Activated CD4-positive, alpha-beta T cell treated with anti-CD3 and anti-CD28 coated beads, Interleukin-2, amount 50 U/mL, for 1 hour (primary cell): ENCODE measurements at regions not wholly inside any gene's neighbourhood (a gene's known extent, or its start where the extent isn't known, plus 50 kb on each side); places are given as distances from the start of the nearest gene placed in this dataset.

Source experiments
- DNase-seq: peaks from one replicate; pipeline ENCODE4 v3.0.0-alpha.2; 2020

- no peak for DNase-seq
These were observed 80.1 kb downstream of the IRF2BPL start for GRCh38 chr14:76948213-76948947.

- DNase-seq, result no peak
These were observed 80.7 kb downstream of the IRF2BPL start for GRCh38 chr14:76947838-76948184.

DNA sequence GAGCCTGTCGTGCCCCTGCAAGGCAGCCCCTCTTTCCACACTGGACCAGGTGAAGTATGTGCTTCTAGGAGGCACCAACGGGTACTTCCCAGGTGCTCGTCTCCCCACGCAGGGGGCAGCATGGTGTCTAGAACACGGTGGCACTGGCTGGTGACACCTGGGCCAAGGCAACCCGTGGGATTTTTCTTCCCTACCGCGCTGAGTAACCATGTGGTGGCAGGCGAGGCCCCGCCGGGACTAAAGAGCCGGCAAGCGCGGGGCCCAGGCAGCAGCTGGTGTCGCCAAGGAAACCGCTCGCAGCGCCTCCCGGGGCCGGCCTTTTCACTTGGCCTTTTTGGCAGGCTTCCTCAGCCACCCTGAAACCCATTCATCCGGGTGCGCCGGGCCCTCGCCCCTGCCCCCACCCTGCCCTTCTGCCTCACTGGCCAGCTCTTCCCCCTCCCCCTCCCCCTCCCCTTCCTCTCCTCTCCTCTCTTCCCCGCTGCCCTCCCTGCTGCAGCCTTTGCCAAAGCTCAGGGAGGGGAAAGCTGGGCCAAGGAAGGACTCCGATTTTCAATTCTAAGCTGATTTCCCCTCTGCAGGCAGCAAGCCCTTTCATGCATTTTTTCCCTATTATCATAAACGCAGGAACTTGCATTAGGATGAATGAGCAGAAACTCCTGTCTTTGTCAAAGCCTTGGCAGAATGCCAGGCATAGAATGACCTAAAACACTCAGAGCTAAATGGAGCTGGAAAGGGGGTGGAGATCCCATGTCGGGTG lies 81.2 kb downstream of the IRF2BPL start:
- DNase-seq, result peak; percentile 76

DNA sequence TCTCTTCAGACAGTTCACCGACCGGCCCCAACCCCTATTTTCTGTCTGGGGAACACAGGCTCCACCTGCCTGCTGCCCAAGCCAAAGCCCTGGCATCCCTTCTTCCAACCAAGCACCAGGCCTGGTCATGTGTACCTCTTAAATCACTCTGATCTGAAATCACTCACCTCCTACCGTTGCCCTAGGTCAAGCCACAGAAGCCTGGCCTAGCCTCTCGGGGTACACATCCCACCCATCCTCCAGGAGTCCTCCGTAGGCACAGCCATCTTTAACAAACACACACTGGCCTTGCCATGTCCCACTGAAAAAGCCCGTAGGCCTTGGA lies 81.8 kb downstream of the IRF2BPL start:
- no peak for DNase-seq

- DNase-seq, result no peak
These were observed 85.4 kb downstream of the IRF2BPL start for GRCh38 chr14:76943072-76943471.

DNA sequence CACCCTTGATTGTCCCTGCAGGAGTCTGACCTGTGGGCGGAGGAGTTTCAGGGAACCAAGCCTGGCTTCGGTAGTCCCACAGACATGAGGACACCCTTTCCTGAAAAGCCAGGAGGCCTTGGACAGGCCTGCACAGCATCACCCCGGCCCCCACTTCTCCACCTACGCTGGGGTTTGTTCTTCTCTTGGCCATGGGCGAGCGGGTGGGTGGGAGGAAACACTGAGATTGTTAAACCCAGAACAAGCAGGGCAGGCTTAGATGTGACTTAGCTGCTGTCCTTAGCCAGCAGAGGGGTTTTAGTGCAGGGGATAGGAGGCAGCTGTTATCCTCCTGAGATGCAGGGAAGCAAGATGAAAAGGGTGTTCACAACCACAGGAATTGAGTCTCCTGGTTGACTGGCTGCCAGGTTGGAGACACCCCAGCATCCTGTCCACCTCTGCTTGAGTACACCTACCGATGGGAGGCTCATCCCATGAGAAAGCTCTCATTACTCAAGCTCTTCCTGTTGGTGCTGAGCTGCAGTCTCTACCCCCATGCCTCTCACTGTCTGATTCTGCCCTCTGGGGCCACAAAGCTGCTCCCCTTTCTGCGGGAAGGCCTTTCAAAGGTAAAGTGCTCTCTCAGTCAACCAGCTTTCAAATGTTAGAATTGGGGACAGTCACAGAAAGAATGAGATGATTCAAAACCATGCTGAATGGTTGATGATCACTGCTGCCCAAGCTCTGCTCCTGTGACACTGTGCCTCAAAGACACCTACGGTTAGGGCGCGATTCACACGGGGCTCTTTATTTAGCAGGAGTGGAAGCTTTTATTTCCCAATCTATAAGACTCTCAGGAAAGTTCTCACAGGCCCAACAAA lies 86.3 kb downstream of the IRF2BPL start:
- DNase-seq, result no peak

GRCh38 chr14:76941544-76941943 lies 87.0 kb downstream of the IRF2BPL start:
- no peak for DNase-seq

GRCh38 chr14:76940021-76940760 lies 88.3 kb downstream of the IRF2BPL start:
- DNase-seq, result no peak

- DNase-seq, result no peak
These were observed 89.3 kb downstream of the IRF2BPL start for GRCh38 chr14:76939015-76939742.

- no peak for DNase-seq
These were observed 90.4 kb downstream of the IRF2BPL start for GRCh38 chr14:76938092-76938500.

DNA sequence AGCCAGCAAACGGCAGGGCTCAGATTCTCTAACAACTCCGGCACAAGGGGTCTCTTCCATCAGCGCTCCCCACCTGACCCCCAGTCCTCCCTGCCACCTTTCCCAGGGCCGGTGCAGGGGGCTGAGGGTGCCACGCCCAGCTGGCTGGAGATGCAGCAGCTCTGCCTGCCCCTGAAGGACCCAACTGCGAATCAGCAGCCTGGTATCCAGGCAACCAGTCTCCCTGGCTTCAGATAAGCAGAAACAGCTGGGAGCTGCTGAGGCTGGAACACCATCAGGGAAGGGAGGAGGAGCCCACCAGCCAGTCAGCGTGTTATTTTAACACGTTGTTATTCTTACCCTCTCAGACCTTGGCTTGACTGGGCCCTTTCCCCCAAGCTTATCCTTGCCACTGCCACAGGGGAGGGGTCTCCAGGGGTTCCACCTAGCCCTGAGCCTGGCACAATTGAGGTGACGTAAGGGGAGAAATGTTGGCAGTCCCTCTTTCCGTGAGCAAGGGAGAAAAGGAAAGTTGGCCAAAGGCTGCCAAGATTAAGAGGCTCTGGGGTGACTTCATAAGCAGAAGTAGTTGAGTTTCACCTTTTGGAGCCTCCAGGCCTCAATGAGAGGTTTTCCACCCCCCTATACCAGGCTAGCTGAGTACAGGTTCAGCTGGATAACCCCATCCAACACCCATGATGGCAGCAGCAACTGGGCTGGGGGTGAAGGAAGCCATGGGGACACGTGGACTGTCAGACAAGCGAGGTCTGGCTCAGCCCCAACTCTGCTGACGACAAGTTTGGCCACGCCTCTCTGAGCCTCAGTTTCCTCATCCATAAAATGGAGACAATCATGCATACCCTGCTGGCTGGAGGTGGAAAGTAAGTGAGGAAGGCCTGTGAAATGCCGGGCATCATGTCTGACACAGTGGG lies 91.1 kb downstream of the IRF2BPL start:
- no peak for DNase-seq

DNA sequence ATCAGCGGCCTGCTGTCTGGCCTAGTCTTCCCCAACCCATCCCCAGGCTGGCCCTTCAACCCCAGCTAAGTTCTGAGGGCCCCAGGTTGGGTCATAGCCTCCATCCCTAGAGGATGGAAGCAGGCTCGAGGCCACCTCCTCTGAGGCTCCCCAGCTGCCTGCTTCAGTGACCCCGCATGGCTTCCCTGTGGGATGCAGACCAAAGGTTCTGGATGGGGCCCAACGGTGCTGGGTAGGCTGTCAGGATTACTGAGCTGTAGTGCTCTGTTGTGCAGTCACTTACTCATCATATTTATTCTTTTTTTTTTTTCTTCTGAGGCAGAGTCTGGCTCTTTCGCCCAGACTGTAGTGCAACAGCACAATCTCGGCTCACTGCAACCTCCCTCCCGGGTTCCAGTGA lies 92.0 kb downstream of the IRF2BPL start:
- DNase-seq, result no peak

- no peak for DNase-seq
These were observed 95.0 kb downstream of the IRF2BPL start for GRCh38 chr14:76933515-76933914.

- no peak for DNase-seq
These were observed 96.7 kb downstream of the IRF2BPL start for GRCh38 chr14:76931631-76932402.

DNA sequence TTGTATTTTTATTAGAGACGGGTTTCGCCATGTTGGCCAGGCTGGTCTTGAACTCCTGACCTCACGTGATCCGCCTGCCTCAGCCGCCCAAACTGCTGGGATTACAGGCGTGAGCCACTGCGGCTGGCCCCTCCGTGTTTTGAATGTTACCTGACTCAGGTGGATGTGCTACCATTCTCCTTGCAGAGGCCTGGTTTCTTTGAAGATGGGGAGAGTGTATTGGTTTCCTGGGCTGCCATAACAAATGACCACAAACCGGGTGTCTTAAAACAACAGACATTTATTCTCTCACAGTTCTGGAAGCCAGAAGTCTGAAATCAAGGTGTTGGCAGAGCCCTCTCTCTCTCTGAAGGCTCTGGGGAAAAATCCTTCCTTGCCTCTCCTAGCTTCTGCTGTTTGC lies 98.0 kb downstream of the IRF2BPL start:
- no peak for DNase-seq

DNA sequence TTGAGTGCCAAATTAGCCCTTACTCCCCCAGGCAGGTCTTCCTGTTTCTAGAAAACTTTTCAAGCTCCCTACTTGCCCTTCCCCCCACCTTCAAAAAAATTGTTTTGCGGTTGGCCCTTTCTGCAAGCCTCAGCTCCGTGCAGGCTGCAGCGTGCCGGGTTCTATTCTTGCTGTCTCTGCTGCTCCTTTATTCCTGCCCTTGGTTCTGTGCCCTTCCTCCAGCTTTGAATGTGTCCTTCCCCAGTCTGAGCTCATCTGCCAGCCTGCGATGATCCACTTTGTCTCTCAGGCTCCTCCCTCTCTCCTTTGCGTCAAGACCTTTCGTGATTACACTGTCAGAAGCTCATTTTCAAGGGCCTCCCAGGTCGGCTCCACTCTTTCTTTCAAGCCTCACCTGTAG lies 98.6 kb downstream of the IRF2BPL start:
- DNase-seq, result peak; percentile 61

GRCh38 chr14:76927971-76928700 lies 100.4 kb downstream of the IRF2BPL start:
- DNase-seq, result no peak

DNA sequence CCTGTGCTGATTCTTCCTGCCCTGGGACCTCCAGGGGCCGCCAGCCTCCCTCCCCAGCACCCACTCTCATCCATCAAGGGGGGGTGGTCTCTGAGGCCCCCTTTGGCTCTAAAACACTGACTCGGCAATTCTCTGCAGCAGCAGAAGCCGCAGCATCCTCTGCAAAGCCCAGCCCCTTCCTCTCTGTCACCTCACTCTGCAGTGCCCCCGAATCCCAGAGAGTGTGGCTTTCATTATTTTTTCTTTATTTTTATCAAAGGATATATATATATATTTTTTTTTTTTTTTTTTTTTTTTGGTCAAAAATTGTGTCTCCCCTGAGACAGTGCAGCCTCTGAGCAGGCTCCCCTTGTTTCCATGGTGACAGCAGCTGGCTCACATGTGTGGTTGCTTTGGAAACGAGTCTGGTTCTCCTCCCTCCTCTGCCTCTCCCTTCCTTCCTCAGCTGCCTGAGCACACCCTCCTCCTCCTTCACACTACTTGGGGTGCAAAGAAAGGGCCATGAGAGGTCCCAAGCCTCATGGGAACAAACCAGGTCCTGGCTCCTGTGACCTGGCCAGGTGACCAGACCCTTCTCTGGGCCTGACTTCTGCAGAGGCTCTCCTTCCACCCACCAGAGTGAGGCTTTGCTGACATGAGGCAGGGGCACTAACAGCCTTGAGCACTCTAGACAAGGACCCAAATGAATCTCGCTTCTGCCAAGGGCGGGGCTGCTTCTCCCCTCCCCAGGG lies 100.5 kb downstream of the LRRC74A start:
- DNase-seq, result peak; percentile 68

DNA sequence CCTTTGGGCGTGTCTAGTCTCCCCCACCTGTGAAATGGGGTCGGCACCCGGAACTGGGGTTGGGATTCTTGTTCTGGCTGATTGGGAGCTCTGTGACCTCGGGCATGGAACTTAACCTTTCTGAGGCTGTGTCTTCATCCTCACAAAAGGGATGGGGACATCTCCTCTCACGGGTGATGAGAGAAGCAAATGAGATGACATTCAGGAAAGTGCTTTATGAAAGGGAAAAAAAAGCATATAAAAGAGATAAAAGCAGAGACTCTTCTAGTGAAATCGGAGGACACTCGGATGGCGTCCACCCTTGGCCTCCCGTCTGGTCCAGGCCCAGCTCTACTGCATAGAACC lies 98.9 kb downstream of the LRRC74A start:
- DNase-seq, result no peak
